ENCODE measurements at regions not wholly inside any gene's neighbourhood (a gene's known extent, or its start where the extent isn't known, plus 50 kb on each side); places are given as distances from the start of the nearest gene placed in this dataset.
A peak's percentile ranks its signal among the peaks of the same experiment; 100 is the strongest.

- no peak for DNase-seq (ENCODE audit: low read depth, low spot score)
- TF ChIP-seq CTCF (IDR thresholded peaks at IDR 0.05; ENCODE audit: low read depth, low read length) = no peak
- H3K4me3 ChIP-seq (ENCODE audit: low read depth, low read length) = no peak overlapping the region
- in situ Hi-C loops (cut with HindIII; ENCODE audit: low sequenced_read_pairs) = no loop called here
Observed at GRCh38 chr6:33903579-33903978, 99.8 kb upstream of the MLN start.

GRCh38 chr6:33902457-33902853 is 98.7 kb upstream of the MLN start:
- no peak for DNase-seq (ENCODE audit: low read depth, low spot score)
- in situ Hi-C loops (cut with HindIII; ENCODE audit: low sequenced_read_pairs) = no loop called here
- no peak overlapping the region for H3K4me3 ChIP-seq (ENCODE audit: low read depth, low read length)
- no peak for TF ChIP-seq CTCF (IDR thresholded peaks at IDR 0.05; ENCODE audit: low read depth, low read length)

- in situ Hi-C loops (cut with HindIII; ENCODE audit: low sequenced_read_pairs) = no loop called here
- no peak overlapping the region for H3K4me3 ChIP-seq (ENCODE audit: low read depth, low read length)
- DNase-seq (ENCODE audit: low read depth, low spot score) = no peak
- TF ChIP-seq CTCF (IDR thresholded peaks at IDR 0.05; ENCODE audit: low read depth, low read length) = no peak
Observed at GRCh38 chr6:33901822-33902456, 98.1 kb upstream of the MLN start.

GRCh38 chr6:33898771-33899170 is 95.0 kb upstream of the MLN start:
- DNase-seq (ENCODE audit: low read depth, low spot score) = no peak
- TF ChIP-seq CTCF (IDR thresholded peaks at IDR 0.05; ENCODE audit: low read depth, low read length) = no peak
- no peak overlapping the region for H3K4me3 ChIP-seq (ENCODE audit: low read depth, low read length)
- in situ Hi-C loops (cut with HindIII; ENCODE audit: low sequenced_read_pairs) = no loop called here

DNA sequence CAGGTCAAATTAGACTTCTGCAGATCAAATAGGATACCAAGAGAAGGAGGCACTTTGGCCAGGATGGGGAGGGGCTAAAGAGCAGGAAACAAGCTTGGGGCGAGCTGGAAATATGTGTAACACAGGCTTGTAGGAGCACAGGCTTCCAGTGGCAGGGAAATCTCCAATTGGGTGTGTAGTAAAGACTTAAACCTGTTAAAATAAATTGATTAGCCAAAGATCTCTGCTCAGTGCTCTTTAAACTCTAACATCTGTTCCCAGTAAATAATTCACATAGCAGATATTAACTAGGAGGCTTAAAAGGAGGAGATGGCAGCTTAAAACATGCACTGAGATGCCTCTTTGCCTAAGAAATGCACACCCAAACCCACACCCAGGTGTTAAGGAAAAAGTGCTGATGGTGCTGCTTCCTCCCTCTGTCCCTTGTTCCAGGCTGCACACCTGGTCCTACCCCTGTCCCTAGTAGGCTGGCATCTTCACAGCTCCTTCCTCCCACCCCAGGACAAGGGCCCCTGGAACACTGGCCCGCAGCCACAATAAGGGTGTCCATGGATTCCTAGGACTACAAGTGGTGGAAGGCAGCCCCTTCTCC is 93.5 kb upstream of the MLN start:
- H3K4me3 ChIP-seq (ENCODE audit: low read depth, low read length) = no peak overlapping the region
- DNase-seq (ENCODE audit: low read depth, low spot score) = no peak
- no peak for TF ChIP-seq CTCF (IDR thresholded peaks at IDR 0.05; ENCODE audit: low read depth, low read length)
- in situ Hi-C loops (cut with HindIII; ENCODE audit: low sequenced_read_pairs) = no loop called here

- H3K4me3 ChIP-seq (ENCODE audit: low read depth, low read length) = no peak overlapping the region
- DNase-seq (ENCODE audit: low read depth, low spot score) = peak; percentile 7
- no peak for TF ChIP-seq CTCF (IDR thresholded peaks at IDR 0.05; ENCODE audit: low read depth, low read length)
- in situ Hi-C loops (cut with HindIII; ENCODE audit: low sequenced_read_pairs) = no loop called here
Observed at GRCh38 chr6:33896391-33897188, 92.8 kb upstream of the MLN start.
